ENCODE measurements at regions not wholly inside any gene's neighbourhood (a gene's known extent, or its start where the extent isn't known, plus 50 kb on each side); places are given as distances from the start of the nearest gene placed in this dataset.

DNA sequence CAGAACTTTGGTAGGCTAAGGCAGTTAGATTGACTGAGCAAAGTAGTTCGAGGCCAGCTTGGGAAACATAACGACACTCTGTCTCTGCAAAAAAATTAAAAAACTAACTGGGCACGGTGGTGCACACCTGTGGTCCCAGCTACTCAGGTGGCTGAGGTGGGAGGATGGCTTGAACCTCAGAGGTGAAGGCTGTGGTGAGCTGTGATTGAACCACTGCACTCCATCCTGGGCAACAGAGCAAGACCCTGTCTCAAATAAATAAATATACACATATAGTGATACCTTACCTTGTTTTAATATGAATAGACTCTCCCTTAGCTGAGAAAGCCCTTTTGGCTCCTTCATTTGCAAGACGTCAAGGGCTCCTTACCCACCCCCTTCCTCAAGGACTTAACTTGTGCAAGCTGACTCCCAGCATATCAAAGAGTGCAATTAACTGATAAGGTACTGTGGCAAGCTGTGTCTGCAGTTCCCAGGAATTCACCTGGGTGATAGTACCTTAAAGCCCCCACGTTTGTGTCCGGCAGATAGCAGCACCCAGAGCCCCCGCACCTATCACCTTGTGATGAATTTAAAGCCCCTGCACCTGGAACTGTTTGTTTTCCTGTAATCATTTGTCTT is 655.6 kb upstream of the GALNTL6 start:
- DNase-seq (ENCODE audit: low spot score): no peak

DNA sequence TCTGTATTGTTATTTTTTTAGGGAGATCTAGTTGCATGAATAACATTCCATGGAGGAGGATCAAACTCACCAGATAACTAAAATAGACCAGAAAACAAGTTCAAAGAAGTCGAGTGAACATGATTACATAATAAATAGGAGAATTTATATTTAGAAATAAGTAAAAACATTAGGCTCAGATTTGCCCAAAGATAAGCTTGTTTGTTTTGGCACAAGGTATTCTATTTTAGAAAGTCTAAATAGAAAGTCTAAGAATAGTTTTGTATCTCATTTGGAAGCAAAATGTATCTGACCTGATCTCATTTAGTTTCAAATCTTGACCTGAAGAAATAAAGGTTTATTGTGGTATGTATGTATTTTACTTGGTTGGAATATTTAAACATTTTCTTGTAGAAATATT is 670.6 kb upstream of the GALNTL6 start:
- DNase-seq (ENCODE audit: low spot score): no peak

DNA sequence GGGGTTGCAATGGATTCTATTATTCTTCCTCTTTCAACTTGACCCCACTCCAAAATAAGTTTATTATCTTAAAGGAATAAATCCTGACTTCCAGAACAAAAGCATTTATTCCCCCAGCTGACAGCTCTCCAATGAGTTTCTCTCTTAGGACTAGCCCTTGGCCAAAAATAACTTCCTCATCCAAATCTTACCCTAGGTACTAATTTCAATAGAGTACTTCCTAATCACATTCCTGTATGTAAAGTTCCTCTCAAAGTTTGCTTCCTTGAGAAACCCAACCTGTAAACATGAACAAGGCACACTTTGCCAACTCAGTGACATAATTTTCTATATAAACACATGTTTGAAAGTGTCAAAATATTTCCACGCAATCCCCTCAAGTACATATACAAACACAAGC is 671.2 kb upstream of the GALNTL6 start:
- no peak for DNase-seq (ENCODE audit: low spot score)

DNA sequence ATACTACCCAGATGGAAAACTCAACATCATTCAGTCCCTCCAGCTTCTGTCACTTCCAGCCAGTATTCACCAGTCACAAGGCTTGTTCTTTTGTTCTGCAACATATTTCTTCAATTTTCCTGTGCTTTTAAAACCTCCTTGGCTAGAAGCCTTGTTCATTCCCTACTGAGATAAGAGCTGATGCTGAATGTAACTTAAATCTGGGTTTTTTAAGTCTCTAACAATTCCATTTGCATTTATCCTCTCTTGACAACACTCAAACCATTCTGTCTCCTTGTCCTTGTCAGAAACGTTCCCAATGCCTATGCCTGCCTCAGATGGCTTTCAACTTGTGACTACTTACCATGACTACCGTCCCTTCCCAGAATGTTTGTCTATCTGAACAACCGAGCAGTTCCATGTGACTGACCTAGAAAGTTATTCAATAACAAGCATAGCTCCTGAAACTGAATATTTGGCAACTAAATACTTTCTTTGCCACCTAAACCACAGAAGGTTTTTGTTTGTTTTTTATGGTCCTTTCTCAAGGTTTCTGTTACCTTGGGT is 682.9 kb upstream of the GALNTL6 start:
- DNase-seq (ENCODE audit: low spot score): no peak

DNA sequence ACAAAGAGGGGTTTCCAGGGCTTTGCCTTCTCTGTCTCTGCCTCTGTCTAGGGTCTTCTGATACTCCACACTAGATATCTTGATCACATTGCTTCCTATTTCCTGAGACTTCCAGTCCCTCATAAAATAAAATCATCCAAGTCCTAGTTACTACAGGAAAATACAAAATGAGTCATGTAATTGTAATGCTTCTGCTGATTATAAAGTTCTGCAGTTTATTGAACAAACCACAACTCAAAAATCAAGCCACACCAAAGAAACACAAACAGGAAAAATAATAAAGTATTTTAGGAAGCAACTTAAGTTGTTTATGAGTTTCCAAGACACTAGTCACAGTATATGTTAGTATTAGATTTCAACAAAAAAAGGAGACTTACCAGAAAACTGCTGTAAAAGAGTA is 695.1 kb upstream of the GALNTL6 start:
- DNase-seq (ENCODE audit: low spot score): no peak

DNA sequence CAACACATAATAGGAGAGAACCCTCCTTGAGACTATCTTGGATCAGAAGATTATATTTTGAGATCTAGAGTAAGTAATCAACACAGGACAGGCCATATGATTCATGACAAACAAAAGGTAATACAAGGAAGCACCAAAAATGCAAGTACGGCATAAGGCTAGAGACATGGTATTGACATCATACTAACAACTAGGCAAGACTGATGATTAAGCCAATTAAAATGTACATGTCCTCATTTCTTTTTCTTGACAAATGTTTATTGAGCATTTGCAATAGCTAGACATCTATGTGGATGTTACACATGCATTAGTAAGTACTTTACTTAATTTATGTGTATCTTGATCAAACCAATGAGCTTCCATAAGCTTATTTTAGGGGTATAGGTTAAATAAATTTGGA is 695.7 kb upstream of the GALNTL6 start:
- DNase-seq (ENCODE audit: low spot score): no peak

DNA sequence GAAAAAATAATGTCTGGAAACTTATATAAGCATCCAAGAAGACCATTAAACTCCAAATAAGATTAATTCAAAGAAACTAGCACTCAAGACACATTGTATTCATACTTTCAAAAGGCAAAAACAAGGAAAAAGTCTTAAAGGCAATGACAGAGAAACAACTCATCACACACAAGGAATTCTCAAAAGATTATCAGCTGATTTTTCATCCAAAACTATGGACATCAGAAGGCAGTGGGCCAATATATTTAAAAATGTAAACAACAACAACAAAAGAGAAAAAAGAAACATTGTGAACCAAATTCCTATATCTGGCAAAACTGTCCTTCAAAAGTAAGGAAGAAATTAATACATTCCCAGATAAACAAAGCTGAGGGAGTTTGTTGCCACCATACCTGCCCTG is 711.4 kb upstream of the GALNTL6 start:
- no peak for DNase-seq (ENCODE audit: low spot score)

DNA sequence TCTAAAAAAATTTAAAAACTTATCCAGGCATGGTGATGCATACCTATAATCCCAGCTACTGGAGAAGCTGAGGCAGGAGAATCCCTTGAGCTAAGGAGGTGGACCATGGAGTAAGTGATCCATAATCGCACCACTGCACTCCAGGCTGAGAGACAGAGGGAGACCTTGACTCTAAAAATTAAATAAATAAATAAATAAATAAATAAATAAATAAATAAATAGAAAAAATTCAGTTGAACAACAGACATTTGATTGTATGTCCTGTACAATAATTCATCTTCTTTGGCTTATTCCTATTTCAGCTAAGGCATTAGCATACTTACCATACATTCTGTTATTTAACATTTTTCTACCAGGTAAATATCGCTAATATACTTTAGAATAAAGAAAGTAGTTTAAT is 726.1 kb upstream of the GALNTL6 start:
- DNase-seq (ENCODE audit: low spot score): no peak

DNA sequence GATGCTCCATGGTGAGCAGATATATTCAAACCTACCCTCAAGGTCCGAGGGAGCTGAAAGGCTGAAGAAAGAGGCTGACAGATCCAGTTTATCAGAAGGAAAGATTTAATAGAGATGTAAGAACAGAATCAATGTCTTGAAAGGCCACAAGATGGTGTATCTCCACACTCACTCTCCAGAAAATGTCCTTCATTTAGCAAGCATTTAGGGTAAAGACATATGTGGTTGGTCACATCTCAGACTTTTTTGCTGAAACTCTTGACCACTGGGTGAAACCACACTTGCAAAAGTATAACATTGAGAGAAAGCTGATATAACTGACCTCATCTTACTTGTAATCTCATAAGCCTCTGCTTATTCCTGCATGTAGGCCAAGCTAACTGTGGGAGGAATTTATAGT is 745.8 kb upstream of the GALNTL6 start:
- no peak for DNase-seq (ENCODE audit: low spot score)

DNA sequence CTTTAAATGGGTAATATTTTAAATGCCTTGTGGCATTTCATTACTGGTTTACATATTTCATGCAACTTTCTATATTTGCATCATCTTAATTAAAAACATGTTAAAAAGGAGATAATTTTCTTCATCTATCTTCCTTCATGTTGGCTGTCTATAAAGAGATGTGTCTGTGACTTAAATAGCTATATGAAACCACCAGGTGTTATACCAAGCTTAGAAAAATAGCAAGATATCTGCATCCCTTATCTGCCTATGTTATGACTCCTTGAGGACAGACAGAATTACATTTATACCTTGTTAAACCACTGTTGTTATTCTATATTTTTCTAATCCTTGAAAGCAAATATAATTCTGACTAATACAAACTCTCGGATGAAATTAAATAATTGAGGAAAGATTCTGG is 763.8 kb upstream of the GALNTL6 start:
- DNase-seq (ENCODE audit: low spot score): no peak

DNA sequence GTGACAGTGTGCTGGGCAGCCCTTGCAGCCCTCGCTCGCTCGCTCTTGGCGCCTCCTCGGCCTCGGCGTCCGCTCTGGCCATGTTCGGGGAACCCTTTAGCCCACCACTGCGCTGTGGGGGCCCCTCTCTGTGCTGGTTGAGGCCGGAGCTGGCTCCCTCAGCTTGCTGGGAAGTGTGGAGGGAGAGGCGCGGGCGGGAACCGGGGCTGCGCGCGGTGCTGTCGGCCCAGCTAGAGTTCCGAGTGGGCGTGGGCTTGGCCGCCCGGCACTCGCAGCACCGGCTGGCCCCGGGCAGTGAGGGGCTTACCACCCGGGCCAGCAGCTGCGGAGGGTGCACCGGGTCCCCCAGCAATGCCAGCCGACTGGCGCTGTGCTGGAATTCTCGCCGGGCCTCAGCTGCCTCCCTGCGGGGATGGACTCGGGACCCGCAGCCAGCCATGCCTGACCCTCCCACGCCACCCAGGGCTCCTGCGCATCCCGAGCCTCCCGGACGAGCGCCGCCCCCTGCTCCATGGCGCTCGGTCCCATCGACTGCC is 770.1 kb upstream of the GALNTL6 start:
- no peak for DNase-seq (ENCODE audit: low spot score)

DNA sequence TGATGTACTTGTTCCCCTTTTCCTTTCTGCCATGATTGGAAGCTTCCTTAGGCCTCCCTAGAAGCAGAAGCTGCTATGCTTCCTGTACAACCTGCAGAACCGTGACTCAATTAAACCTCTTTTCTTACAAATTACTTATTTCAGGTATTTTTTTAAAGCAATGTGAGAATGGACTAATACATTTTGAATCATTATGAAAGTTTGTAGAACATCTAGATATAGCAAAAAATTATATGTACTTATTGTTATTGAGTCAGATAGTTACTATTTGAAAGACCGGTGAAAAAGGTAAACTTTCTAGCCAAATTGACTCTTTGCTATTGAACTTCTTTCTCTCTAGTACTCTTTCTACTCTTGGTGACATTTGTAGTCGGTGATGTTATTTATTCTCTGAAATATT is 777.3 kb upstream of the GALNTL6 start:
- no peak for DNase-seq (ENCODE audit: low spot score)

DNA sequence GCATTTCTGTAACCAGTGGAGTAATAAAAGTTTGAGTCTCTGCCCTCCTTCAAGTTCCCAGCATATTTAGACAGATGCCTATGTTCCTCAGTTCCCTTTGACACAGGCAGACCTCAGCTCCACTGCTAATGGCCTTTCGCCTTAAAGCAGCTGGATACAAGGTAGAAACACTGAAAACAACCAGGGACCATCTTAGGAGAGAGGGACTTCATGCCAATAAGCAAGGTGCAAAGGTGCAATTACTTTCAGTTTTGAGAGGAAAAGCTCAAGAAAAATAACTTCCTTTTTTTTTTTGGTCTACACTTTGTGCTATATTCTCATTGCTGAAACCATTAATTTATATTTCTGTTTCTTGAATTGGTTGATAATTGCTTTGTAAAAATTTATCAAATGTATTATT is 781.9 kb upstream of the GALNTL6 start:
- no peak for DNase-seq (ENCODE audit: low spot score)

DNA sequence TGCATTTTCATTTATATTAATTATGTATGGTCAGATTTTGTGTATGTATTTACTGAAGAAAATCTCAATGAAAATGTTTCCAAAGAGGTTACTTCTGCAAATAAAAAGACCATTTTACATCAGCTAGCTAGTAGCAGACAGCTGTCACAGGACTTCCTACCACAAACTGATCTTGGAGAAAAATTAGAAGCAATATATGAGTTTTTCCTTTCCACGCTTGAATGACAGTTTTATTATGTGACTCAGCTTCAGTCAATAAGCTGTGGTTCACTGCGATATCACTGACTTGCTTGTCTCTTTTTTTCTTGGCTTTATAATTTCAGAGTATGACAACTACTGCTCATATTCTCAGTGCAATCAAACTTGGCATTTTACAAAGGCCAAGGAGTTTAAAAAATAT is 787.4 kb upstream of the GALNTL6 start:
- DNase-seq (ENCODE audit: low spot score): no peak

DNA sequence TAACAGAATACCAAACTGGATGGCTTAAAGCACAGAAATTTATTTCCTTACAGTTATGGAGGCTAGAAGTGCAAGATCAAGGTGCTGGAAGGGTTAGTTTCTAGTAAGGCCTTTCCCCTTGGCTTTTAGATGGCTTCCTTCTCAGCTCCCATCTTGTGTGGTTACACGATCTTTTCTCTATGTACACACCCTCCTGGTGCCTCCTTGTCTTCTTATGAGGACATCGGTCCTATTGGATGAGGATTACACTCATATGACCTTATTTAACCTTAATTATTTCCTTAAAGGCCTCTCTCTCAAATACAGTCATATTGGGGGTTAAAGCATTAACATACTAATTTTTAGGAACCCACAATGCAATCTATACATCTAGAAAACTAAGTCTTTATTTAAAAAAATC is 787.9 kb upstream of the GALNTL6 start:
- no peak for DNase-seq (ENCODE audit: low spot score)

DNA sequence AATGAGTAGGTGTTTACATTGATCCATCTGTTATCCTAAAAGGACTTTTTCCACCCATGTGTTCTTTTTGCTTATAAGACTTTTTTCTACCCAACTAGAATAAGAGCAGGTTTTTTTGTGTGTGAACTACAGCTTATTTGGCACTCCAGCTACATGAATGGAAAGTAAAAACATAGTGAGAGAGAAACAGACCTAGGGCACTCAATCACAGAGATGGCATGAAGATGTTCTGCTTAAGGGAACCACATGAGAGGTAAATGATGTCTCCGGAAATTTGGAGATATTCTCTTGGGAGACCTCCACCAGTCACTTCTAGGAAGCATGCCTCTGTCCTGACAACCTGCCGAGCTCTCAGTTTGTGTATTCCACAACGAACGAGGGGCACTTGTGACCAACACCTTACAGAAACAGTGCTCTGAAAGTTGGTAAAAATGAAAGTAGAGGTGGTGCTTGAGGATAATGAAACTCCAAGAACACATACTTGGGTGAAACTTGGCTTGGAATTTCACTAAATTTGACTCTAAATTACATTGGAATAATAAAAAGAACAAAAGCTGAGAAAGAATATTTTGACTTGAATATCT is 788.4 kb upstream of the GALNTL6 start:
- DNase-seq (ENCODE audit: low spot score): no peak

DNA sequence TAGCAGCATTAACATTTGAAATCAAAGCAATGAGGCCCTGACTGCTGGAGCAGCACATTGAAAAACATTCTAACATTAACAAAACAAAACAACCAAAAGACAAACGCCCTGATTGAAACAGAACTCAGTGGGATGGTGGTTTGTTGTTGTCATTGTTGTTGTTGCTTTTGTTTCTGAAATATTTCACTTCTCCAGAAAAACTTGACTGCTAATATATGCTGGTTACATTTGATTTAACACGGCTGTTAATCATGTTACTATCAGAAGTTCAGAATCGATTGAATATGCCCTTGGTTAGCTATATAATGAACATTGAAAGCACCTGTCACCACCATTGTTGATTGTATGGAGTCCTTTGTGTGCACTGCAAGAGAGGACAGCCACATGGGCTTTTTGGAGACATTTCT is 790.4 kb upstream of the GALNTL6 start:
- DNase-seq (ENCODE audit: low spot score): no peak

DNA sequence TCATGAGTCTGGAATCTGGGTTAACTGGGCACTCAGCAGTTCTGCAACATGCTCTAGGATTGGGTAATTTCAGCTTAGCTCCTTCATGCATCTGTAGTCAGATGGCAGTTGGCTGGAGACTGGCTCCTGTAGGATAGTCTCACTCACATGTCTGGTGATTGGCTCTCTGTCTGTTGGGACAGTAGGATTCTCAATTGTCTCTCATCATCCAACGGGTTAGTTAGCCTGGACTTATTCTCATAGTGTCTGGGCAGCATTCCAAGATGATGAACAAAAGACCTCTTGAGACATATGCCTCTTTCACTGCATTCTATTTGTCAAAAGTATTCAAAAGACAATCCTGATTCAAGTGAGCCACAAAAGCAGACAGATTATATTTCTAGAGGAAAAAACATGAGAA is 795.6 kb upstream of the GALNTL6 start:
- no peak for DNase-seq (ENCODE audit: low spot score)

DNA sequence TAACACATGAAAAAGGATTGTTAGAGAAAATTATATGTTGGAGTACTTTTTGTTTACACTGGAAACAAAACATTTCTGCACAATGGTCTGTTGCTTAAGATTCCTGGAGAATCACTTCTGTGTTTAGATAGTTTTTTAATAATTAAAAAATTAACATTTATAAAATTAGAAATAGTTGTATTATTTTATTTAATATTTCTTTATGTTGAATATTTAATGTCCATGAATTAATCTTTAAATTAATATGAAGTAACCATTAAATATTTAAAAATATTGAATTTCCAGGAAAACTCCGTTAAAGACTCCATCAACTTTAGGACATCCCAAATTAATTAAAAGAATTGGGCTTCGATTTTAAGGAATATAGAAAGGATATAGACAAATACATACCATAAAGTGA is 797.1 kb upstream of the GALNTL6 start:
- DNase-seq (ENCODE audit: low spot score): no peak

DNA sequence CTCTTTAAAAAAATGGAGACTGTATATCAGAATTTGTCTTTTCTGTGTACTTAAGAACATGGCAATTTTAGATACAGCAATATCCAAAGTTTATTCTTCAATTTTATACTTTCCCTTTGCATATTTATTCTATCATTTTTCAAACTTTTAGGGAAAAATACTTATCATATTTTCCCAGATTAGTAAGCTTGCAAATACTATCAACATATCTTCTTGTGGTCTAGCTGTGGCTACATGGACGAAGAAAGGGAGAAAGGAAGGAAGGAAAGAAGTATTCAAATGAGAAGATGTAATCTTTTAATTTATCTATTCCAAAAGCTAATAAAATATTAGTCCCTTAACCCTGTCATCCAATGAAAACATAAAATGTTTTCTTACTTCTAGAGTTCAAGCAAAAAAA is 797.8 kb upstream of the GALNTL6 start:
- no peak for DNase-seq (ENCODE audit: low spot score)

DNA sequence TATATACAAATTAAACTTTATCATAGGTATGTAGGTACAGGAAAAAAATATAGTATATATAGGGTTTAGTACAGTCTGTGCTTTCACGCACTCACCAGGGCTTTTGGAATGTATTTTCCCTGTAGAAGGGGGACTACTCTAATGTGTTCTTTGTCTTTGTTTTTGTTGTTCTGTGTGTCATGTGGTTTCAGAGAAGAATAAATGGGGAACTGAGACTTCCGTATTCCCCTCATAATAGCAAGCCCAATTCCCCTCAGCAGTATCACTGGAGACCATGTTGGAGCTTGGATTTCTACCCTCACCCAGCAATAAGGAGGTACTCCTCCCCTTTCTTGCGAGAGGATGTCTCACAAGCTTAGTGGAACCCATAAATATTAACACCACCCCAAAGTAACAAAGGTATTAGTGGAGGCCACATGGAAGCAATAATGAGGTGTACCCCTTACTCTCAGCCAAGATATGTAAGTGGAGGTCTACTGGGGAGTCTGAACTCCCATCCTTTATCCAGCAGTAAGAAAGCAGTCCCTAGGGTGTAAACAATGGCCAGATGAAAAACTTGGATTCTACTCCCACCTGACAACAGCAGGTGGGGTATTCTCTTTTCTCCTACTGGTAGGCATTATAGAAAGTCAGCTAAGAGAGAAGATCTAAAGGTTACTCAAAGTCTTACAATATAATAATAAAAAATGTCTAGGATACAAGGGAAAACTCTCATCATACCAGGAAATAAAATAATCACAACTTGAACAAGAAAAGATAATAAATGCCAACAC is 805.4 kb upstream of the GALNTL6 start:
- DNase-seq (ENCODE audit: low spot score): no peak

DNA sequence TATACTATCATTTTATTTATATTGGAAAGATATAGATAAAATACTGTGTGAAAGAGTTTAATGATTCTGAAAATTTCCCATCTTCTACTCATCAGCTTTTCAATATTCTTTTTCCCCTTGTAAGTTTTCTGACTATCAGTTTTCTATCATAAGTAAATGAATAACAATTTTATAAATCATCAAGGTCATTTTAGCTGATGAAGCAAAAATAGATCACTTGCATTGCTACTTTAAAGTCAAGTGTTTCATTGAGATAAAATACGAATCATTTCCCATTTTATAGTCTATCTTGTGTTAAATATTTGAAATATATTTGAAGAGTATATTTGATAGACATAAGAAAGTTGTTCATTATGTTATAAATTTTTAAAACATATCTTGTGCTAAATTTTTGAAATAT is 811.0 kb upstream of the GALNTL6 start:
- no peak for DNase-seq (ENCODE audit: low spot score)

DNA sequence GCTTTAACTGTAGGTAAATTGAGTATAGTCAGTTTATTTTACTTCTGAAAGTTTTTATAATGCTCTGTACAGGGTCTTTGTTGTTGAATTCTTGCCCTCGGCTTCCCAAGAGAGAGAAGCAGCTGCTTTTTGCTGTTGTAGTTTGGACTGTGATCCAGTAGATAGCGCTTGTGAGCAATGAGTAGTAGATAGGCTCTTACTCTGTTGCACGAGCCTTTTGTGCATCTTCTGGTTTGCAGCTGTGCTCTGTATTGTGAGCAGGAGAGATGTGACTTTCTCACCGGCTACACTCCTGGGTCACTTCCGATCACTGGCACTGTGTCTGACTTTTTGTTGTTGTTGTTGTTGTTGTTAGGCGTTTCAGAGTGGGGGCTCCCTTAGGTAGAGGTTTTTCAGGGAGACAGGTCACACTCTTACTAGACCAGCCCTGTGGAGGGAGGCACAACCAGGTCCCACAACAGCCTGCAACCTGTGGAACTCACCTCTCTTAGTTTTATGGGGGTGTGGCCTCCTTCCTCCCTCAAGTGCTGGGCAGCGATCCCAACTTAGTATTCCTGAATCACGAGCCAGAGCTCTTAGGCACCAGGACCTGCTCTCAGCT is 822.1 kb upstream of the GALNTL6 start:
- no peak for DNase-seq (ENCODE audit: low spot score)
